ENCODE measurements at regions not wholly inside any gene's neighbourhood (a gene's known extent, or its start where the extent isn't known, plus 50 kb on each side); places are given as distances from the start of the nearest gene placed in this dataset.
A peak's percentile ranks its signal among the peaks of the same experiment; 100 is the strongest.
"Not testable (repeated sequence)": the region's sequence is repeated elsewhere in the genome, so short reads cannot be mapped to it uniquely, and the experiment has no call there.

DNA sequence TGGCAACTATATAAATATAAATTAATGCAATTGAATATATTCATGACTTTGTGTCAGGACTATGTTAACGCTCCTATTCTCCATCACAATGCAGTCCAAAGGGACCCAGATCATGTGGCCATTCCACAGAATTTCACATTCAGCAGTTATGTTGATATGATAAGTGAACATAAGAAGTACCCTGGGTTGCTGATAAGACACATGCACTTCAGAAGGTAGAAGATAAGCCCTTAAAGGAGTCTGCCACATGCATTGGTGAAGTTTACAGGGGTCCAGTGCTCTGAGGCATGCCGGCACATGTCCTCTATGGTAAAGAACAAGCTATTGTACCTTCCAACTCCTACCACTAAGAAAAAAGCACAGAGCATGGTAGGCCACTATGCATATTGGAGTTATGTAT lies 76.4 kb downstream of the PHAX start:
- Histone ChIP-seq H3K9me3 (no peaks in the 10 kb centered on the region), H3K36me3 (no peaks in the 10 kb centered on the region), H3K4me3 (no peak overlapping the region), H3K4me1 (no peaks in the 10 kb centered on the region), H3K27me3 (peaks cover 0 to 3% of the 10 kb centered on the region in 2 donors), H3K27ac (no peak overlapping the region)
- DNase-seq, result no peak
- TF ChIP-seq, protein P1, sequence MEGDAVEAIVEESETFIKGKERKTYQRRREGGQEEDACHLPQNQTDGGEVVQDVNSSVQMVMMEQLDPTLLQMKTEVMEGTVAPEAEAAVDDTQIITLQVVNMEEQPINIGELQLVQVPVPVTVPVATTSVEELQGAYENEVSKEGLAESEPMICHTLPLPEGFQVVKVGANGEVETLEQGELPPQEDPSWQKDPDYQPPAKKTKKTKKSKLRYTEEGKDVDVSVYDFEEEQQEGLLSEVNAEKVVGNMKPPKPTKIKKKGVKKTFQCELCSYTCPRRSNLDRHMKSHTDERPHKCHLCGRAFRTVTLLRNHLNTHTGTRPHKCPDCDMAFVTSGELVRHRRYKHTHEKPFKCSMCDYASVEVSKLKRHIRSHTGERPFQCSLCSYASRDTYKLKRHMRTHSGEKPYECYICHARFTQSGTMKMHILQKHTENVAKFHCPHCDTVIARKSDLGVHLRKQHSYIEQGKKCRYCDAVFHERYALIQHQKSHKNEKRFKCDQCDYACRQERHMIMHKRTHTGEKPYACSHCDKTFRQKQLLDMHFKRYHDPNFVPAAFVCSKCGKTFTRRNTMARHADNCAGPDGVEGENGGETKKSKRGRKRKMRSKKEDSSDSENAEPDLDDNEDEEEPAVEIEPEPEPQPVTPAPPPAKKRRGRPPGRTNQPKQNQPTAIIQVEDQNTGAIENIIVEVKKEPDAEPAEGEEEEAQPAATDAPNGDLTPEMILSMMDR (IDR thresholded peaks at IDR 0.05), result no peak
- intact Hi-C loops (cut with DNase I; ENCODE audit: low total_unique reads), result loop anchor here (2.0 kb wide), 1 partner anchor 104 kb away; no protein-coding TSS in a partner anchor

DNA sequence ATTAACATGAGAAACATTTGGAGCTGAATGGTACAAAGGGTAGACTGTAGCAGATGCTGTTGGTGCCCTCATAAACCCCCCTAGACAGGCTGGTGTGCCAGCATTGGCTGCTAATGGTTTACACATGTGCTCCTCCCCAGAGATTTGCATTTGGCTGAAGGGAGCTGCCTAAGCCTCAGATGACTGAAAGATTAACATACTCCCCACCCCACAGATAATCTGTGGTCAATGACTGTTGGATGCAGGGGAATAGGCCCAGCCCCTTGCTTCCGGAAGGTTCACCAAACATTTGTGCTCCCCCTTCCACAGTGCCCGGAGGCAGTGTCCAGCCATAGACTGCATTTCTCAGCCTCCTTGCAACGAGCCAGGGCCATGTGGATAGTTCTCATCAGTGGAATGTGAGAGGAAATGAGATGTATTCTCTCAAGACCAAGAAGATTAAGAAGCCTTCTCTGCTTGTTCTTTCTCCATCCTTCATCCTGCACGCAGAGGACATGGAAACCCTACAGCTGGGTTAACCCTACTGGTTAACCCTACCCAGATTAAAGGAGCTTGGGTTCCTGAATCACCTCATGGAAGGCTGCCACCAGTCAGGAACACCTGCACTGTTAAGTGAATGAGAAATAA lies 79.6 kb downstream of the PHAX start:
- H3K9me3 ChIP-seq, result no peaks in the 10 kb centered on the region

GRCh38 chr5:126681314-126681713 lies 80.6 kb downstream of the PHAX start:
- H3K4me3 ChIP-seq; intact Hi-C loops (cut with DNase I; ENCODE audit: low total_unique reads); H3K27ac ChIP-seq; H3K9me3 ChIP-seq; H3K4me1 ChIP-seq; DNase-seq; H3K36me3 ChIP-seq: not testable (repeated sequence)
- peaks cover 0 to 17% of the 10 kb centered on the region in 2 donors for H3K27me3 ChIP-seq

More for the DNA sequence above, 79.6 kb downstream of the PHAX start:
- TF ChIP-seq, protein P1 (IDR thresholded peaks at IDR 0.05), result no peak
- Histone ChIP-seq H3K4me3 (no peak overlapping the region), H3K27me3 (peaks cover 0 to 17% of the 10 kb centered on the region in 2 donors), H3K4me1 (no peaks in the 10 kb centered on the region), H3K36me3 (no peaks in the 10 kb centered on the region), H3K27ac (no peak overlapping the region)
- no peak for DNase-seq
- intact Hi-C loops (cut with DNase I; ENCODE audit: low total_unique reads), result no loop called here

- peaks cover 0 to 17% of the 10 kb centered on the region in 2 donors for H3K27me3 ChIP-seq
- no peak overlapping the region for H3K27ac ChIP-seq
- DNase-seq, result peak in 1 of 2 donors; percentile 23
- H3K36me3 ChIP-seq, result no peaks in the 10 kb centered on the region
- H3K9me3 ChIP-seq, result no peaks in the 10 kb centered on the region
- TF ChIP-seq, protein P1 (IDR thresholded peaks at IDR 0.05), result no peak
- no peak overlapping the region for H3K4me3 ChIP-seq
- H3K4me1 ChIP-seq, result no peaks in the 10 kb centered on the region
- intact Hi-C loops (cut with DNase I; ENCODE audit: low total_unique reads), result no loop called here
Measured at GRCh38 chr5:126681970-126682369, 81.2 kb downstream of the PHAX start.

GRCh38 chr5:126682856-126683255 lies 82.1 kb downstream of the PHAX start:
- Histone ChIP-seq H3K9me3 (no peaks in the 10 kb centered on the region), H3K27me3 (peaks cover 0 to 17% of the 10 kb centered on the region in 2 donors), H3K36me3 (no peaks in the 10 kb centered on the region), H3K4me3 (no peak overlapping the region), H3K27ac (no peak overlapping the region), H3K4me1 (no peaks in the 10 kb centered on the region)
- DNase-seq, result no peak
- TF ChIP-seq, protein P1 (IDR thresholded peaks at IDR 0.05), result no peak
- intact Hi-C loops (cut with DNase I; ENCODE audit: low total_unique reads), result no loop called here

DNA sequence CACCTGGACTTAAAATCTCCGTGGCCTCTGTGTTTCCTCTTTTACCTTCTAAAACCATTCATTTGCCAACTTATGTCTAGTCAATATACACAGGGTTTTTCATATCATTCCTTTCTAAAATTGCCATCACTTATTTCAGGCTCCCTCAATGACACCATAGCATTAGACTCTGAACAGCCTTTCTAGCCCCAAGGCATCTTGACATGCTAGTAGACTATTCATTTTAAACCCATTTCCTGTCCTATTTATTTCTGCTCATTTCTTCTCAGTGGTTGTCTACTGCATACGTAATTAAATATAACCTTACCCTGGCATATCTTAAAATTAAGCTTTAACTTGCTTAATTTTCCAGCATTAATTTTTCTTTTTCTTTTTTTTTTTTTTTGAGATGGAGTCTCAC lies 83.2 kb downstream of the PHAX start:
- TF ChIP-seq, protein P1 (IDR thresholded peaks at IDR 0.05), result no peak
- Histone ChIP-seq H3K36me3 (no peaks in the 10 kb centered on the region), H3K4me1 (no peaks in the 10 kb centered on the region), H3K4me3 (no peak overlapping the region), H3K27ac (no peak overlapping the region), H3K9me3 (no peaks in the 10 kb centered on the region), H3K27me3 (peaks cover 0 to 17% of the 10 kb centered on the region in 2 donors)
- no peak for DNase-seq
- intact Hi-C loops (cut with DNase I; ENCODE audit: low total_unique reads), result no loop called here

- DNase-seq; H3K4me3 ChIP-seq; intact Hi-C loops (cut with DNase I; ENCODE audit: low total_unique reads); H3K27ac ChIP-seq; H3K36me3 ChIP-seq; H3K4me1 ChIP-seq; H3K9me3 ChIP-seq: not testable (repeated sequence)
- H3K27me3 ChIP-seq, result peaks cover 0 to 17% of the 10 kb centered on the region in 2 donors
Measured at GRCh38 chr5:126684656-126685442, 84.1 kb downstream of the PHAX start.

All from tibial artery (tissue), 4 donors.